NOMO-1 (cell line): ENCODE measurements at regions not wholly inside any gene's neighbourhood (a gene's known extent, or its start where the extent isn't known, plus 50 kb on each side); places are given as distances from the start of the nearest gene placed in this dataset.

Experiments
- DNase-seq, 2 experiments: peaks; one replicate each; lab custom pipeline; 2025; ENCODE audit not compliant: unreplicated experiment in 2 of 2; lab: John Stamatoyannopoulos, UW

- no peak for DNase-seq
Observed at GRCh38 chr20:6502999-6503398, 264.5 kb upstream of the BMP2 start.

DNA sequence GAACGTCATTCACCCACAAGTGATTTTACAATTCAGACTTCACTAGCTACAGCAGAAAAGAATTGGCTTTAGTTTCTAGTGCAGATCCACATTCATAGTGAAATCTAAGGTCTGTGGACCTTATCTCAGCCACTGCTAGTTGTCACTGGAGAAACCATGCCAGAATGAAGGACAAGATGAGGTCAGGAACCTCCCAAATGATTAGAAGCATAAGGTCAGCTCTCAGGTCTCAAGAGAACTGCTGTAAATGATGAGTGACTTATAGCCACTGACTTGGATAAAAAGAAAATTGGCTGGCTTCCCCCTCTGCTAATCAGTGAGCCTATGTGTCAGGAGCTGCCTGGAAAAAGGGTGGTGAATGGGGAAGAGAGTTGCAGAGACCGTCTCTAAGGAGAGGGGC is 265.3 kb upstream of the BMP2 start:
- no peak for DNase-seq

DNA sequence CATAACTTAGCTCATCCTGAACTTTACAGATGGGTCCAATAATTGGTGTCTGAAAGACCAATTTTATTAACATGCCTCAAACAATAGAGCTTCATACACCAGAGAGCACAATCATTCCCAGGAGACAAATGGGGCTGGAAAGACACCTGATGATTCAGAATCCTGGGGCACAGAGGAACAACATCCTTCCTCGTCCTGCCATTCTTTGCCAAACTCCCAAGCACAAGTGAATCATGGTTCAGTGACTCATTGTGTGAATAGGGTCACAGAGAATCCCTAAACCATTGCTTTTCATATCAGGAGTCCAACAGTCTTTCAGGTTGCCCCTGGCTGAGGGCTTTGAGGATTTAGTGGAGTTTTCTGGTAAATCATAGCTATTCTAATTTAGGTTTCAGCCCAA is 266.4 kb upstream of the BMP2 start:
- DNase-seq, result no peak

DNA sequence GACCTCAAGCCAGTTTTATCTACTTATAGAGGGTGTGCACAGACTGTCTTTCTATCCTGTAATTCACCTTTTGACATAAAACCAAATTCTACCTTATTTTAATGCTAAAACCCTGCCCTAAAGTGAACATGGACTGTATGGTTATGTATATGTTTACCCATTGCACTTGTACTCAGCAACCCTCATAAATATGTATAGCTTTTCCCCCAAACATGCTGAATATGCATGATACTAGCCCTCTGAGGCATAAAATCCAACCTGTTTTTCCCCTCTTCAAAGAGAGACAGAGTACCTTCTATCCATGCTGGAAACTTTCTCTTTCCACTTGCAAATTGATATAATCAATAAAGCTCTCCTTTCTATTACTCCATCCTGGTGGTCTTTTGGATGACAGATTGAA is 267.9 kb upstream of the BMP2 start:
- no peak for DNase-seq

DNA sequence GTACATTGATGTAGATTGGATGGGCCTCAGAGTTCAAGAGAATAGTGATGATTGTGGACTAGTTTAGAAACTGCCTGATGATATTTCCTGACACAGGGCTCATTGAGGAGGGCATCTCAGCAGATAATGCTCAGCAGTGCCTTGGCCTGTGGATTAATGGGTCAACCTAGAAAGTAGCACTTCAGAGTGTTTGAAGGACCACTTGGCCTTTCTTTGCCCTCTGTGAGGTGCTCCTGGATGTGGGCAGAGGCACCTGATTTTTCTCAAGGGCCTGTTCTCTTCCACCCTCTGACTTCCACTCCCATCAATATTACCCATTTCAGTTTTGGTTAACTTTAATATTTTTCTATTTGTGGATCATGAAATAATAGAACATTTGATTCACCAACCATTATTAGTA is 270.6 kb upstream of the BMP2 start:
- DNase-seq, result no peak

- no peak for DNase-seq
Observed at GRCh38 chr20:6495907-6496306, 271.6 kb upstream of the BMP2 start.

- no peak for DNase-seq
Observed at GRCh38 chr20:6492271-6493055, 275.0 kb upstream of the BMP2 start.

DNA sequence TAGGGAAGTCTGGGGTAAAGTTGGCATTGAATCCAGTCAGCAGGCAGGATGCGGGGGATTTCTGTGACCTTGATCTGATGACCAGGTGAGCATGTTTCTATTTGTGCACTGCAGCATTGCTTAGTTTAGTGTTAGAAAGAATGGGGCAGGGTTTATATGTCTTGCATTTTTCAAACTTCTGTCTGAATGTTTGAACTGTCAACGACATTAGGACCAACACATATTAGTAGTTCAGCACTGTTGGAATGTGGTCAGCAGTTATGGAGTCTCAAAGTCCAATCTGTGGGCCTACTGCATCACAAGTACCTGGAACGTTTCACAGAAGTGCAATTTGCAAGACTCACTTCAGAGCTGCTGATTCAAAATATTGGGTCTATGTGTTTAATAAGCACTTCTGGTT is 276.6 kb upstream of the BMP2 start:
- DNase-seq, result no peak

GRCh38 chr20:6489361-6490171 is 277.9 kb upstream of the BMP2 start:
- DNase-seq, result peak; percentile 96 to 99

DNA sequence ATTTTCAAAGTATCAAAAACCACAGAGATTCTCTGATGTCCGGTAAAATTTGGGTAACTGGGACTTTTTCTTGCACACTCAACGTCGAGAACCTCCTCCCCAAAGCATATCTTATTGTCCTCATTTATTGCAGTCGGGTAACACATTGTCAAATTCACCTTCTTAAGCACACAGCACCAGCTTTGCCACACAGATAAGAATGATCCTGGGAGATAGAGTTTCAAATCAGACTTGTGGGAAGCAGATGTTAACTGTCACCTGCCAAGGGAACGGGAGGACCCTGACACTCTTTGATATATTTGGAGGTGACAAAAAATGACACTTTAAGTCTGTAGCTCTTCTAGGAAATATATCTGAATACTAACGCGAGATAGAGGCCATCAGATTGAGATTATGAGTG is 282.1 kb upstream of the BMP2 start:
- no peak for DNase-seq

- DNase-seq, result no peak
Observed at GRCh38 chr20:6483727-6484126, 283.8 kb upstream of the BMP2 start.

GRCh38 chr20:6482486-6482885 is 285.0 kb upstream of the BMP2 start:
- no peak for DNase-seq

- no peak for DNase-seq
Observed at GRCh38 chr20:6480328-6481200, 286.9 kb upstream of the BMP2 start.

DNA sequence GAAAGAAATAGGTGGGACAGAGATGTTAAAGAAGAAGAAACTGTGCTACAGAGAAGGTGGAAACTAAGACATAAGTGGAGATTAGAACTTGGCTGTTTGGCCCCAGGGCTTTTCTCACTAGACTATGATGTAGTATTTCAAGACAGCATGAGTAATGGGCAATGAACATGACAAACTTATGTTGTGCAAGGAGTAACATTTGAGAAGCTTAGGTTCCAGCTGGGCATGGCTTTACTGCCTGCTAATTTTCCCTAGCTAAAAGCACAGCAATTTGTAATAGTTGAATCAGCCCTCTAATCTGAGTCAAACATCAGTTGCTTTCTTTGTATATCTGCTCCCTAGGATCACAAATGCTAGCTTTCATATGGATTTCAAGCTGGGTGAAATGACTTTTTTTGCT is 294.3 kb upstream of the BMP2 start:
- peak; percentile 40 to 58 for DNase-seq

DNA sequence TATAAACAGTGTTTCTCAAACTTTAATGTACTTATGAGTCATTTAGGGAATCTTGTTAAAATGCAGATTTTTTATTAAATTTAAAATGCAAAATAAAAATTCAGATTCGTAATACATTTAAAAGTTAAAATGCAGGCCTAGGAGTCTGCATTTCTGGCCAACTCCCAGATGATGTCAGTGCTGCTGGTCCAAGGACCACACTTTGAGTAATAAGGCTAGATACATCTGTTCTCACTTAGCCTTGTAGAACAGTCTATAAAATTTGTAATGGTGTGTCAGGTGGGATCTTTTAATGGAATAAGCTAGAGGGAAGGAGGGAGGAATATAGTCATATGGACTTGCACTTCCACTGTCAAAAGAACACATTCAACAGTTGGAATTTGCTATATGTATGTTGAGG is 295.6 kb upstream of the BMP2 start:
- DNase-seq, result no peak

- no peak for DNase-seq
Observed at GRCh38 chr20:6471110-6471647, 296.3 kb upstream of the BMP2 start.

- DNase-seq, result no peak
Observed at GRCh38 chr20:6469695-6470094, 297.8 kb upstream of the BMP2 start.

DNA sequence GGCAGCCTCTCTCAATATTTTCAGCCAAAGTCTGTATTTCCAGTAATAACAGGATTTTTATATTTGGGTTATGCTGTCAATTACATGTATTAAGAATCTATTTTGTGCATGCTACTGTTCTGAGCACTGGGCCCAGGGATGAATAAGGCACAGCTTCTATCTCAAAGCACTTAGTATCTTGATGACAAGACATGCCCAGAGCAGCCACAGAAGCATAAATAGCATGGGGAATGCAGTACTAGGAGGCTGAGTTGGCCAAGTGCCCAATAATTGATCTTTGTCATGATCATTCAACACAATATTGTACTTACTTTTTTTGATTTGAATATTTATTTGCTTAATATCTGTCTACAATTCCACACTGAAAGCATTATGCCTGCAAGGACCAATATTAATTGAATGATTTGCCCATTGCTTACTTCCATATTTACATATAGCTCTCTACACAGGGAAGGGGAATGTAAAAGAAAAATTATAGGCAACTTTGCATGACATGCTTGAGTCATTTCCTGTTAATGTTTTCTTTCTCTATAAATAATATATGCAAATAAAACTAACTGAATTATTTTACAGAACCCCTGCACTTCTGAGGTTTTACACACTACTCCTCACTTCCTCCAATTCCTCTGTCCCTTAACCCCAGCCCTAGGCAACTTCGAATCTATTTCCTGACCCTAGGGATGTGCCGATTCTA is 298.9 kb upstream of the BMP2 start:
- peak; percentile 29 to 68 for DNase-seq

GRCh38 chr20:6467562-6467961 is 299.9 kb upstream of the BMP2 start:
- DNase-seq, result no peak

DNA sequence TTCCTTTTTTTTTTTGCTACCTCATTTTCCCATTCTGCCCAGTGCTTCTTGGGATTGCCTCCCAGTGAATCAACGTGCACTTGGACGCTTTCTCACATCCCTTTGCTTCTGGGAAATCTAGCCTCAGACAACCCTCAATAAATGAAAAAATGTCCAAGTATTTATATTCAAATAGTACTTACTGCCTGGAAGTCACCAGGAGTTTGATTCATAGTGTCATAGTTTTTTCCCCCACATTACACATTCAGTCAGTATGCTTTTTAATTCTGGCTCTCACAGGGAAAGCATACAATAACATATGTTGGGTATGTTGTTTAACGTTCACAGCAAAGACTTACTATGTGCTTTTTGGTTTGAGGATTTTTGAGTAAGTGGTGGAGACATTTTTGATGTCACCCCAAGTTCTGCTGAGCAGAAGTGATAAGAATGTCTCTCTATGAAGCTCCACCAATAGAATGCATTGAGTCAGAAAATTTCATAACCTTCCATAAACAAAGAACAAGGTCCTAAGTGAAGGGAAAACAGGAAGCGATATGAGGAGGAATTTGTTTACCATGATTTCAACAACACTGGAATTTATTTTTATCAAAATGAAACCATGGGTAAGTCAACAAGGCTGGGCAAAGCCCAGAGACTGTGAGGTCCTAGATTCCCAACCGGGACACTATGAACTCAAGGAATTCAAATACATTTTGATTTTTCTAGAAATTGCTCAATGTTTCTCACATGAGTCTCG is 301.2 kb upstream of the BMP2 start:
- no peak for DNase-seq
